ENCODE measurements at regions not wholly inside any gene's neighbourhood (a gene's known extent, or its start where the extent isn't known, plus 50 kb on each side); places are given as distances from the start of the nearest gene placed in this dataset.
"Not testable (repeated sequence)": the region's sequence is repeated elsewhere in the genome, so short reads cannot be mapped to it uniquely, and the experiment has no call there.

DNA sequence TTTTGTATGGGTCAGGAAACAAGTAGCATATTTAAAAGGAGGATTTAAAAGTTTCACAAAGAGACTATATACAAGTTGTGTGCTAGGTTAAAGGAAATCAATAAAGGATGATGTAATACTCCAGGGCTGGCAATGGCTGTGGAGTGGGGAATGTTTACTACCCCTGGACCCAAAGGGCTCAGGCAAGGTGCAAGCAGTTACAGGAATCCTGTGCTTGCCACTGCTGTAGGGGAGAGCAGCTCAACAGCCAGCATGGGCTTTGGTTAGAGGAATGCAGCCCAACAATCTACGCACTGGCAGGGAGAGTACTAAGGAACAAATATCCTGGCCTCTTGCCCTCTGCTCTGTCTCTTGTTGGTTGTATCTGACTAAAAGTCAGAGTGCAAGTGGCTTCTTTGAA is 1642.2 kb downstream of the KHDRBS2 start:
- Histone ChIP-seq H3K27ac (replicated peaks) (no peak overlapping the region), H3K4me1 (no peaks in the 10 kb centered on the region), H3K36me3 (no peaks in the 10 kb centered on the region), H3K9me3 (replicated peaks) (peaks cover 11% of the 10 kb centered on the region), H3K4me3 (no peak overlapping the region), H3K27me3 (ENCODE audit: low read depth) (no peaks in the 10 kb centered on the region)
- intact Hi-C loops (cut with micrococcal nuclease): no loop called here
- TF ChIP-seq, protein P1, sequence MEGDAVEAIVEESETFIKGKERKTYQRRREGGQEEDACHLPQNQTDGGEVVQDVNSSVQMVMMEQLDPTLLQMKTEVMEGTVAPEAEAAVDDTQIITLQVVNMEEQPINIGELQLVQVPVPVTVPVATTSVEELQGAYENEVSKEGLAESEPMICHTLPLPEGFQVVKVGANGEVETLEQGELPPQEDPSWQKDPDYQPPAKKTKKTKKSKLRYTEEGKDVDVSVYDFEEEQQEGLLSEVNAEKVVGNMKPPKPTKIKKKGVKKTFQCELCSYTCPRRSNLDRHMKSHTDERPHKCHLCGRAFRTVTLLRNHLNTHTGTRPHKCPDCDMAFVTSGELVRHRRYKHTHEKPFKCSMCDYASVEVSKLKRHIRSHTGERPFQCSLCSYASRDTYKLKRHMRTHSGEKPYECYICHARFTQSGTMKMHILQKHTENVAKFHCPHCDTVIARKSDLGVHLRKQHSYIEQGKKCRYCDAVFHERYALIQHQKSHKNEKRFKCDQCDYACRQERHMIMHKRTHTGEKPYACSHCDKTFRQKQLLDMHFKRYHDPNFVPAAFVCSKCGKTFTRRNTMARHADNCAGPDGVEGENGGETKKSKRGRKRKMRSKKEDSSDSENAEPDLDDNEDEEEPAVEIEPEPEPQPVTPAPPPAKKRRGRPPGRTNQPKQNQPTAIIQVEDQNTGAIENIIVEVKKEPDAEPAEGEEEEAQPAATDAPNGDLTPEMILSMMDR (IDR thresholded peaks at IDR 0.05; ENCODE audit: borderline replicate concordance): no peak
- no peak for DNase-seq

DNA sequence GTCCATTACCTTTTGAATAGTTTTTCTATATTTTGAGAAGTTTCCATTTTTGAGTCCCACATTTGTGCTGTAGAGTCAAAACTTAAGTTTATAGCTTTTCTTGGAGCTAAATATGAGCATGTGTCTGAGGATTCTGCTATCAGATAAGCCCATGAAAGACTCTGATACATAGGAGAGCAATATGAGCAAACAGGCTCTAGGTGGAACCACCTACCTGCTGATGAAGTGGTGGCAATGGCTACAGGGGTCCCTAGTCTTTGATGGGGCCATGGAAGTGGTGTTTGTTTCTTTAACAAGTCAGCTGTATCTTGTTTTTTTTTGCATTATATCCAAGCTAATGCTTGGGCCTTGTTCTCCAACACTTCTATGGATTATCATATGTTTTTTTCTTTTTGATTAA is 1646.8 kb downstream of the KHDRBS2 start:
- H3K27me3 ChIP-seq (ENCODE audit: low read depth); H3K36me3 ChIP-seq; DNase-seq; H3K4me3 ChIP-seq; H3K27ac ChIP-seq (replicated peaks); H3K4me1 ChIP-seq; intact Hi-C loops (cut with micrococcal nuclease): not testable (repeated sequence)
- H3K9me3 ChIP-seq (replicated peaks): peaks cover 16% of the 10 kb centered on the region

Measured in left ventricle myocardium inferior (tissue), 1 donor.